Uterus (tissue), 3 donors: ENCODE measurements at regions not wholly inside any gene's neighbourhood (a gene's known extent, or its start where the extent isn't known, plus 50 kb on each side); places are given as distances from the start of the nearest gene placed in this dataset.

Experiments
- DNase-seq, 2 donors: peaks; one replicate each; pipeline ENCODE4 v3.0.0-alpha.2; 2019 to 2020
- H3K27ac ChIP-seq, 2 donors: fragments of 200-600 bp; sonication (generic); 1 replicate in 1 of 2; 2 replicates in 1 of 2; pipeline ENCODE4 v1.5.1; 2016 to 2018
- H3K27me3 ChIP-seq, 2 donors: fragments of 200-600 bp; sonication (generic); one replicate each; pipeline ENCODE4 v1.5.1; 2018 to 2019; ENCODE audit warnings: control low read depth in 1 of 2
- H3K36me3 ChIP-seq, 2 donors: fragments of 200-600 bp; sonication (generic); one replicate each; pipeline ENCODE4 v1.5.1; 2019; ENCODE audit warnings: control low read depth in 1 of 2
- H3K4me1 ChIP-seq, 2 donors: fragments of 200-600 bp; sonication (generic); one replicate each; pipeline ENCODE4 v1.5.1; 2018 to 2019; ENCODE audit warnings: control low read depth in 1 of 2
- H3K4me3 ChIP-seq, 2 donors: fragments of 200-600 bp; sonication (generic); 1 replicate in 1 of 2; 2 replicates in 1 of 2; pipeline ENCODE4 v1.5.1; 2018 to 2019; ENCODE audit warnings: mild to moderate bottlenecking in 1 of 2
- H3K9me3 ChIP-seq, 2 donors: fragments of 200-600 bp; sonication (generic); one replicate each; pipeline ENCODE4 v1.5.1; 2019; ENCODE audit warnings: control low read depth in 1 of 2
- CTCF ChIP-seq, 4 experiments: fragments of 200-600 bp in 2 of 4; fragments of 450-650 bp in 2 of 4; sonication (generic) in 2 of 4; IDR thresholded peaks; one replicate each; pipeline ENCODE4 v1.5.1; 2016 to 2019; ENCODE audit warnings: antibody characterized with exemption in 4 of 4, mild to moderate bottlenecking in 2 of 4, moderate library complexity in 1 of 4
- POLR2A ChIP-seq, 2 donors: fragments of 450-650 bp; IDR thresholded peaks; one replicate each; pipeline ENCODE4 v1.6.1; 2016; ENCODE audit warnings: antibody characterized with exemption in 2 of 2, mild to moderate bottlenecking in 1 of 2, moderate library complexity in 1 of 2
- intact Hi-C: fragments of 100-400 bp; cut with DNase I; formaldehyde crosslinking; loops from one replicate; pipeline ENCODE4 v1.15.1; 2023; ENCODE audit warnings: low total_unique reads
- donor health status: DM: yes; HTN: yes; CAD: no.

- Histone ChIP-seq H3K4me1 (no peaks in the 10 kb centered on the region), H3K27ac (no peak overlapping the region), H3K27me3 (no peaks in the 10 kb centered on the region), H3K9me3 (no peaks in the 10 kb centered on the region), H3K36me3 (no peaks in the 10 kb centered on the region), H3K4me3 (no peak overlapping the region)
- TF ChIP-seq POLR2A (IDR thresholded peaks at IDR 0.05) (no peak), CTCF (IDR thresholded peaks at IDR 0.05) (no peak)
- intact Hi-C loops = no loop called here
- DNase-seq = no peak
These were observed 365.0 kb upstream of the RUNX1 start for GRCh38 chr21:35414056-35414455.

GRCh38 chr21:35412231-35412630 lies 363.1 kb upstream of the RUNX1 start:
- H3K27ac ChIP-seq = no peak overlapping the region
- no peak overlapping the region for H3K4me3 ChIP-seq
- intact Hi-C loops = no loop called here
- no peaks in the 10 kb centered on the region for H3K27me3 ChIP-seq
- no peaks in the 10 kb centered on the region for H3K36me3 ChIP-seq
- TF ChIP-seq POLR2A (IDR thresholded peaks at IDR 0.05) = no peak
- no peak for TF ChIP-seq CTCF (IDR thresholded peaks at IDR 0.05)
- no peaks in the 10 kb centered on the region for H3K9me3 ChIP-seq
- no peaks in the 10 kb centered on the region for H3K4me1 ChIP-seq
- DNase-seq = no peak

- H3K4me3 ChIP-seq = no peak overlapping the region
- DNase-seq = no peak
- no peaks in the 10 kb centered on the region for H3K27me3 ChIP-seq
- no peaks in the 10 kb centered on the region for H3K9me3 ChIP-seq
- H3K27ac ChIP-seq = no peak overlapping the region
- intact Hi-C loops = no loop called here
- TF ChIP-seq CTCF (IDR thresholded peaks at IDR 0.05) (no peak), POLR2A (IDR thresholded peaks at IDR 0.05) (no peak)
- no peaks in the 10 kb centered on the region for H3K4me1 ChIP-seq
- no peaks in the 10 kb centered on the region for H3K36me3 ChIP-seq
These were observed 362.3 kb upstream of the RUNX1 start for GRCh38 chr21:35411434-35411833.

- Histone ChIP-seq H3K9me3 (no peaks in the 10 kb centered on the region), H3K27me3 (no peaks in the 10 kb centered on the region), H3K27ac (no peak overlapping the region), H3K4me1 (no peaks in the 10 kb centered on the region), H3K4me3 (no peak overlapping the region), H3K36me3 (no peaks in the 10 kb centered on the region)
- no peak for TF ChIP-seq CTCF (IDR thresholded peaks at IDR 0.05)
- no peak for TF ChIP-seq POLR2A (IDR thresholded peaks at IDR 0.05)
- no peak for DNase-seq
- intact Hi-C loops = no loop called here
These were observed 361.6 kb upstream of the RUNX1 start for GRCh38 chr21:35410656-35411055.

GRCh38 chr21:35410123-35410522 lies 361.0 kb upstream of the RUNX1 start:
- DNase-seq = no peak
- no peaks in the 10 kb centered on the region for H3K27me3 ChIP-seq
- no peaks in the 10 kb centered on the region for H3K4me1 ChIP-seq
- H3K36me3 ChIP-seq = no peaks in the 10 kb centered on the region
- intact Hi-C loops = no loop called here
- no peaks in the 10 kb centered on the region for H3K9me3 ChIP-seq
- H3K27ac ChIP-seq = no peak overlapping the region
- H3K4me3 ChIP-seq = no peak overlapping the region
- TF ChIP-seq CTCF (IDR thresholded peaks at IDR 0.05) (no peak), POLR2A (IDR thresholded peaks at IDR 0.05) (no peak)
